ENCODE measurements at regions not wholly inside any gene's neighbourhood (a gene's known extent, or its start where the extent isn't known, plus 50 kb on each side); places are given as distances from the start of the nearest gene placed in this dataset.

GRCh38 chr18:67358947-67359346 lies 157.6 kb downstream of the DSEL start:
- TF ChIP-seq EGR1 (IDR thresholded peaks at IDR 0.05) (no peak), YY1 (IDR thresholded peaks at IDR 0.05; ENCODE audit: low read depth) (no peak), TEAD4 (IDR thresholded peaks at IDR 0.05) (no peak), CEBPB (IDR thresholded peaks at IDR 0.05) (no peak), MAX (IDR thresholded peaks at IDR 0.05) (no peak), EP300 (IDR thresholded peaks at IDR 0.05; ENCODE audit: borderline replicate concordance) (no peak), REST (IDR thresholded peaks at IDR 0.05; ENCODE audit: low read depth) (no peak), RAD21 (IDR thresholded peaks at IDR 0.05; ENCODE audit: low read depth) (no peak), TAF1 (IDR thresholded peaks at IDR 0.05; ENCODE audit: low read depth) (no peak), USF1 (IDR thresholded peaks at IDR 0.05) (no peak), NFIC (IDR thresholded peaks at IDR 0.05) (no peak), TCF12 (IDR thresholded peaks at IDR 0.05; ENCODE audit: low read depth) (no peak), FOXM1 (IDR thresholded peaks at IDR 0.05; ENCODE audit: borderline replicate concordance, low read depth) (no peak)
